Thyroid gland (tissue), 4 donors: ENCODE measurements at regions not wholly inside any gene's neighbourhood (a gene's known extent, or its start where the extent isn't known, plus 50 kb on each side); places are given as distances from the start of the nearest gene placed in this dataset.

Experiments used
- CTCF ChIP-seq, 6 experiments: fragments of 200-600 bp in 3 of 6; fragments of 450-650 bp in 3 of 6; sonication (generic) in 3 of 6; IDR thresholded peaks; one replicate each; pipeline ENCODE4 v1.5.1; 2016 to 2019; ENCODE audit warnings: antibody characterized with exemption in 6 of 6, mild to moderate bottlenecking in 2 of 6, inconsistent platforms in 1 of 6, moderate library complexity in 1 of 6
- POLR2A ChIP-seq, 2 donors: fragments of 450-650 bp; IDR thresholded peaks; one replicate each; pipeline ENCODE4 v1.6.1; 2017; ENCODE audit warnings: antibody characterized with exemption in 2 of 2, mild to moderate bottlenecking in 2 of 2, moderate library complexity in 1 of 2

GRCh38 chr20:11371831-11372230 is 545.9 kb upstream of the BTBD3 start:
- TF ChIP-seq CTCF (IDR thresholded peaks at IDR 0.05) (no peak), POLR2A (IDR thresholded peaks at IDR 0.05) (no peak)
